PC-9 (cell line): ENCODE measurements at regions not wholly inside any gene's neighbourhood (a gene's known extent, or its start where the extent isn't known, plus 50 kb on each side); places are given as distances from the start of the nearest gene placed in this dataset.
"Not testable (repeated sequence)": the region's sequence is repeated elsewhere in the genome, so short reads cannot be mapped to it uniquely, and the experiment has no call there.

Experiments used
- BruUV-seq: library from RNA; stranded (reverse); fragments of 400-500 nt; replicated peaks from 2 replicates; lab custom pipeline; 2021; lab: Mats Ljungman, UMichigan
- CTCF ChIA-PET: fragments of 300-600 bp; sonication (Branson Sonifier 250); formaldehyde crosslinking; loops from one replicate; lab custom pipeline; 2022; ENCODE audit warnings: antibody characterized with exemption; lab: Charles Lee
- POLR2A ChIA-PET: fragments of 300-600 bp; sonication (Branson Sonifier 250); formaldehyde crosslinking; loops from one replicate; lab custom pipeline; 2022; ENCODE audit warnings: antibody characterized with exemption; ENCODE audit not compliant: unreplicated experiment; lab: Charles Lee
- DNase-seq, 2 experiments: peaks; one replicate each; pipeline versions ENCODE4 v3.0.0 to v3.0.0-alpha.2; 2015 to 2022; ENCODE audit warnings: mixed read lengths in 1 of 2
- H2AFZ ChIP-seq: fragments of 200-600 bp; sonication (generic); 2 replicates; pipeline ENCODE4 v1.8.1; 2017; ENCODE audit warnings: antibody characterized with exemption
- H3F3A ChIP-seq: fragments of 200-600 bp; sonication (generic); 2 replicates; pipeline ENCODE4 v1.8.1; 2017; ENCODE audit warnings: antibody characterized with exemption, mild to moderate bottlenecking, low read depth; ENCODE audit not compliant: insufficient read depth
- H3K27ac ChIP-seq: fragments of 200-600 bp; sonication (generic); 2 replicates; pipeline ENCODE4 v1.6.1; 2016; ENCODE audit warnings: mixed run types
- H3K27me3 ChIP-seq: fragments of 200-600 bp; sonication (generic); 2 replicates; pipeline ENCODE4 v1.6.1; 2016; ENCODE audit warnings: low read depth, mixed run types; ENCODE audit not compliant: insufficient read depth
- H3K36me3 ChIP-seq: fragments of 200-600 bp; sonication (generic); 2 replicates; pipeline ENCODE4 v1.6.1; 2016; ENCODE audit warnings: low read depth, mixed run types
- H3K4me1 ChIP-seq: fragments of 200-600 bp; sonication (generic); replicated peaks from 2 replicates; pipeline ENCODE4 v1.6.1; 2016; ENCODE audit warnings: mixed run types; ENCODE audit not compliant: insufficient read depth
- H3K4me2 ChIP-seq: fragments of 200-600 bp; sonication (generic); 2 replicates; pipeline ENCODE4 v1.6.1; 2017; ENCODE audit warnings: mixed run types
- H3K4me3 ChIP-seq: fragments of 200-600 bp; sonication (generic); 2 replicates; pipeline ENCODE4 v1.6.1; 2016; ENCODE audit warnings: mixed run types
- H3K79me2 ChIP-seq: fragments of 200-600 bp; sonication (generic); 2 replicates; pipeline ENCODE4 v1.6.1; 2017; ENCODE audit warnings: low read depth, mixed run types
- H3K9me2 ChIP-seq: fragments of 200-600 bp; sonication (generic); 2 replicates; pipeline ENCODE4 v1.8.1; 2017; ENCODE audit warnings: mild to moderate bottlenecking; ENCODE audit not compliant: insufficient read depth
- H3K9me3 ChIP-seq: fragments of 200-600 bp; sonication (generic); 2 replicates; pipeline ENCODE4 v1.8.1; 2016; ENCODE audit warnings: low read depth; ENCODE audit not compliant: insufficient read depth
- H4K20me1 ChIP-seq: fragments of 200-600 bp; sonication (generic); 2 replicates; pipeline ENCODE4 v1.8.1; 2017; ENCODE audit not compliant: insufficient read depth
- EZH2 ChIP-seq: fragments of 200-600 bp; sonication (generic); IDR thresholded peaks from 2 replicates; pipeline ENCODE4 v1.8.0; 2017; ENCODE audit warnings: antibody characterized with exemption, low read depth
- intact Hi-C: fragments of 100-400 bp; cut with micrococcal nuclease; formaldehyde crosslinking; loops from one replicate; pipeline ENCODE4 v1.10.0; 2022; ENCODE audit not compliant: unreplicated experiment
- TF ChIP-seq, protein P1 (sequence below): fragments of 200-600 bp; sonication (generic); conservative IDR thresholded peaks from 2 replicates; pipeline ENCODE4 v1.6.1; 2017; ENCODE audit warnings: mixed run types, antibody characterized with exemption, mild to moderate bottlenecking, moderate library complexity

DNA sequence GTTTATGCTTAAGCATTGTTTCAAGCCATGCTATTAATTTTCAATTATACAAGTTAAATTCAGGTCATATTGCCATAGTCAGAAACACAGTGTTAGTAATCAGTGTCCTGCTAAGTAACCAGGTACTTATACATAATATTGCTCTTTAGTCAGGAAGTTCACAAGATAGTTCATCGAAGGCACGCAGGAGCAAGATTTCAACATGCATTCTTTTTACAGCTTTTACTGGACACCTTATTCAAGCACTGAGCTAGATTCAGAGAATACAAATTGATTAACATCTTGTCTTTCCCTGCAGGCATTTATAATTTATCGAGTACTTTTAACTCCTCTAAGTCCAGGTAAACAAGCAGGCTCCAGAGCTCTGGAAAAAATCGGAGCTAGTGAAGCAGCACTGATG, 202.3 kb upstream of the BRINP3 start:
- Histone ChIP-seq H3K27ac (no peak overlapping the region), H3K4me2 (no peak overlapping the region), H3K4me3 (no peak overlapping the region), H3K79me2 (no peaks in the 10 kb centered on the region), H3K36me3 (no peaks in the 10 kb centered on the region), H3K27me3 (no peaks in the 10 kb centered on the region), H3K9me3 (no peaks in the 10 kb centered on the region), H3K9me2 (no peaks in the 10 kb centered on the region; the same call in 1 of the 2 replicates), H3F3A (no peaks in the 10 kb centered on the region), H2AFZ (no peak overlapping the region), H4K20me1 (no peaks in the 10 kb centered on the region), H3K4me1 (no peaks in the 10 kb centered on the region)
- no peak for TF ChIP-seq EZH2
- TF ChIP-seq, protein P1, sequence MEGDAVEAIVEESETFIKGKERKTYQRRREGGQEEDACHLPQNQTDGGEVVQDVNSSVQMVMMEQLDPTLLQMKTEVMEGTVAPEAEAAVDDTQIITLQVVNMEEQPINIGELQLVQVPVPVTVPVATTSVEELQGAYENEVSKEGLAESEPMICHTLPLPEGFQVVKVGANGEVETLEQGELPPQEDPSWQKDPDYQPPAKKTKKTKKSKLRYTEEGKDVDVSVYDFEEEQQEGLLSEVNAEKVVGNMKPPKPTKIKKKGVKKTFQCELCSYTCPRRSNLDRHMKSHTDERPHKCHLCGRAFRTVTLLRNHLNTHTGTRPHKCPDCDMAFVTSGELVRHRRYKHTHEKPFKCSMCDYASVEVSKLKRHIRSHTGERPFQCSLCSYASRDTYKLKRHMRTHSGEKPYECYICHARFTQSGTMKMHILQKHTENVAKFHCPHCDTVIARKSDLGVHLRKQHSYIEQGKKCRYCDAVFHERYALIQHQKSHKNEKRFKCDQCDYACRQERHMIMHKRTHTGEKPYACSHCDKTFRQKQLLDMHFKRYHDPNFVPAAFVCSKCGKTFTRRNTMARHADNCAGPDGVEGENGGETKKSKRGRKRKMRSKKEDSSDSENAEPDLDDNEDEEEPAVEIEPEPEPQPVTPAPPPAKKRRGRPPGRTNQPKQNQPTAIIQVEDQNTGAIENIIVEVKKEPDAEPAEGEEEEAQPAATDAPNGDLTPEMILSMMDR, result no peak
- BruUV-seq, result no TSS peak
- no peak for DNase-seq
- intact Hi-C loops, result no loop called here
- ChIA-PET CTCF (no interaction called here), POLR2A (no interaction called here)

DNA sequence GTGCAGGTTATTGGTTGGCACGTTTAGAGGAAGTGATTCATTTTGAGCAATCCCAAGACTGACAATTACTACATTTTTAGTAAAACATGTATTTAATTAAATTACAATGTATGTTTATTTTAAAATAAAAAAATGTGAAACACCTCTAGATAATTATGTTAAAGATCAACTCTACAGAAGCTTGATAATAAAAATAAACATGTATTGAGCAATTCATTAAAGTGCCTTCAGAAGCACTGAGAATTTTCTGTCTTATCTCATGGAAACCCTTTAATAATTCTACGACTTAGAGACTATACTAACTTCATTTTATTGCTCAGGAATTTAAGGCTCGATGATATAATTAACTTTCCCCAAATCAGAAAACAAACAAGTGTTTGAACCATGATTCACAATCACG, 208.0 kb upstream of the BRINP3 start:
- Histone ChIP-seq H3K4me3 (no peak overlapping the region), H3K79me2 (no peaks in the 10 kb centered on the region), H2AFZ (no peak overlapping the region), H3K27ac (no peak overlapping the region), H3K36me3 (no peaks in the 10 kb centered on the region), H3K27me3 (no peaks in the 10 kb centered on the region), H3K4me2 (no peak overlapping the region), H3K4me1 (no peaks in the 10 kb centered on the region), H3F3A (no peaks in the 10 kb centered on the region), H4K20me1 (no peaks in the 10 kb centered on the region), H3K9me3 (no peaks in the 10 kb centered on the region), H3K9me2 (no peaks in the 10 kb centered on the region; the same call in 1 of the 2 replicates)
- no TSS peak for BruUV-seq
- DNase-seq, result no peak
- TF ChIP-seq EZH2, result no peak
- TF ChIP-seq, protein P1, result no peak
- ChIA-PET POLR2A (no interaction called here), CTCF (no interaction called here)
- intact Hi-C loops, result no loop called here

DNA sequence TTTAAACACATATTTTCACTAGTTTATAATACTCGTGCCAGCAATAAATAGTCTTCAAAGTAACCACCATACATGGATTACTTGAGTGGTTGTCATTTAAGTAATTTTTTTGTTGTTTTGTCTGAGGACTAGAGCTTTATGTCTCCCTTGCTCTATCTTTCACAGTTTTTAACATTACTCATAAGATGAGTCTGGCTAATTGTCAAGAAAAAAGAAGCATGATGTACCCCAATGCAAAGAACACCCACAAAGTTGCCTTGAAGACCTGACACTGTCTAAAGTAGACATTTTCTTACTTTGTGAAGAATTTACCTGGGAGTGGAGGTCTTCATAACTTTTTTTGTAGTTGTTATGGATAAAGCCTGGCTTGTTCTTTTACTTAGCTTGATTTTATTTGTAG, 210.4 kb upstream of the BRINP3 start:
- H3K9me2 ChIP-seq, result no peaks in the 10 kb centered on the region; the same call in 1 of the 2 replicates
- no peak overlapping the region for H3K4me2 ChIP-seq
- H3K4me1 ChIP-seq, result no peaks in the 10 kb centered on the region
- ChIA-PET CTCF (no interaction called here), POLR2A (no interaction called here)
- no peaks in the 10 kb centered on the region for H3K27me3 ChIP-seq
- no peak overlapping the region for H3K27ac ChIP-seq
- H2AFZ ChIP-seq, result no peak overlapping the region
- no peaks in the 10 kb centered on the region for H3K9me3 ChIP-seq
- intact Hi-C loops, result no loop called here
- no peak for TF ChIP-seq EZH2
- TF ChIP-seq, protein P1, result no peak
- no peaks in the 10 kb centered on the region for H3K36me3 ChIP-seq
- H3K79me2 ChIP-seq, result no peaks in the 10 kb centered on the region
- H3K4me3 ChIP-seq, result no peak overlapping the region
- no peaks in the 10 kb centered on the region for H4K20me1 ChIP-seq
- no TSS peak for BruUV-seq
- no peaks in the 10 kb centered on the region for H3F3A ChIP-seq
- DNase-seq, result no peak

DNA sequence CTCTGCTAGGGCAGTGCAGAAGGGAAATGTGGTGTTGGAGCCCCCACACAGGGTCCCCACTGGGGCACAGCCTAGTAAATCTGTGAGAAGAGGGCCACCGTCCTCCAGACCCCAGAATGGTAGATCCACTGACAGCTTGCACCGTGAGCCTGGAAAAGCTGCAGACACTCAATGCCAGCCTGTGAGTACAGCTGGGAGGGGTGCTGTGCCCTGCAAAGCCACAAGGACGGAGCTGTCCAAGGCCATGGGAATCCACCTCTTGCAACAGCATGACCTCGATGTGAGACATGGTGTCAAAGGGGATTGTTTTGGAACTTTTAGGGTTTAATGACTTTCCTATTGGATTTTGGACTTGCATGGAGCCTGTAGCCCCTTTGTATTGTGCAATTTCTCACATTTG, 220.8 kb upstream of the BRINP3 start:
- H3K9me3 ChIP-seq, H3K27ac ChIP-seq, POLR2A ChIA-PET, CTCF ChIA-PET, H3F3A ChIP-seq, H3K79me2 ChIP-seq, H3K4me2 ChIP-seq, BruUV-seq, H3K4me1 ChIP-seq, H4K20me1 ChIP-seq, H3K9me2 ChIP-seq, intact Hi-C loops, H3K36me3 ChIP-seq, DNase-seq, H3K27me3 ChIP-seq, H3K4me3 ChIP-seq: not testable (repeated sequence)
- H2AFZ ChIP-seq, result 0 out of 2 replicates have a peak overlapping the region, but pooled peaks have one; percentile 55
